Mammary epithelial cell (primary cell): ENCODE measurements at regions not wholly inside any gene's neighbourhood (a gene's known extent, or its start where the extent isn't known, plus 50 kb on each side); places are given as distances from the start of the nearest gene placed in this dataset.

Source experiments
- CTCF ChIP-seq, 2 donors: IDR thresholded peaks in 1 of 2; conservative IDR thresholded peaks in 1 of 2; 2 replicates each; pipeline ENCODE4 v1.5.1; 2011 to 2012; ENCODE audit warnings: inconsistent platforms in 2 of 2, low read length in 2 of 2, mild to moderate bottlenecking in 2 of 2, control low read depth in 1 of 2, low read depth in 1 of 2; ENCODE audit not compliant: insufficient read depth in 1 of 2; ENCODE audit errors: extremely low read depth in 1 of 2
- EZH2 ChIP-seq: IDR thresholded peaks from 2 replicates; pipeline ENCODE4 v1.6.1; 2012; ENCODE audit warnings: low read length, inconsistent platforms, borderline replicate concordance

- TF ChIP-seq CTCF (conservative IDR thresholded peaks at IDR 0.05 in 1 of 2, IDR thresholded peaks at IDR 0.05 in 1 of 2; ENCODE audit: extremely low read depth in 1 of 2, insufficient read depth in 1 of 2, low read depth in 1 of 2, low read length in 2 of 2) (no peak), EZH2 (no peak)
Measured at GRCh38 chr13:63005625-63006024, 1590.0 kb upstream of the PCDH20 start.
